Fibroblast of lung (primary cell): ENCODE measurements at regions not wholly inside any gene's neighbourhood (a gene's known extent, or its start where the extent isn't known, plus 50 kb on each side); places are given as distances from the start of the nearest gene placed in this dataset.

Experiments used
- EZH2 ChIP-seq: IDR thresholded peaks from 2 replicates; pipeline ENCODE4 v1.5.1; 2012; ENCODE audit warnings: low read length, control low read depth, mild to moderate bottlenecking; ENCODE audit errors: missing control alignments
- TF ChIP-seq, protein P1 (sequence below), 2 donors: IDR thresholded peaks in 1 of 2; conservative IDR thresholded peaks in 1 of 2; 1 replicate in 1 of 2; 2 replicates in 1 of 2; pipeline ENCODE4 v1.5.1; 2011 to 2012; ENCODE audit warnings: low read length in 2 of 2, control low read depth in 1 of 2, inconsistent platforms in 1 of 2, low read depth in 1 of 2, mild to moderate bottlenecking in 1 of 2

DNA sequence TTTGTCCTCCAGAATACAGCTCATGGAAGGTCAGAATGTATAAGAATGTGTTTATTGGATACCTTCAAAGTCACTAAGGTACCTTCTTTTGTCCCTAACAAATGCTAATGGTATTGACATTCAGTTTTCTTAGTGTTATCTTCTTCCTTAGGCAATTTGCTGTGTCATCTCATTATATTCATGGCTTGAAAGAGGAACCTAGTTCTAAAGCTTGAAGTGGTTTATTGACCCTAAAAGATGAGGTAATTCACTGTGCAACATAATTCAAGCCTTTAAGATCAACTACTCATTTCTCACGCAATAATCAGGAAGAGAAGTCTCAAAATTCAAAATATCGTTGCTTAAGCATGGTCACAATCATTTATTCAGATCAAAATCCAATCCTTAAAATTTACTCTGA, 342.7 kb upstream of the RIOK2 start:
- TF ChIP-seq, protein P1, sequence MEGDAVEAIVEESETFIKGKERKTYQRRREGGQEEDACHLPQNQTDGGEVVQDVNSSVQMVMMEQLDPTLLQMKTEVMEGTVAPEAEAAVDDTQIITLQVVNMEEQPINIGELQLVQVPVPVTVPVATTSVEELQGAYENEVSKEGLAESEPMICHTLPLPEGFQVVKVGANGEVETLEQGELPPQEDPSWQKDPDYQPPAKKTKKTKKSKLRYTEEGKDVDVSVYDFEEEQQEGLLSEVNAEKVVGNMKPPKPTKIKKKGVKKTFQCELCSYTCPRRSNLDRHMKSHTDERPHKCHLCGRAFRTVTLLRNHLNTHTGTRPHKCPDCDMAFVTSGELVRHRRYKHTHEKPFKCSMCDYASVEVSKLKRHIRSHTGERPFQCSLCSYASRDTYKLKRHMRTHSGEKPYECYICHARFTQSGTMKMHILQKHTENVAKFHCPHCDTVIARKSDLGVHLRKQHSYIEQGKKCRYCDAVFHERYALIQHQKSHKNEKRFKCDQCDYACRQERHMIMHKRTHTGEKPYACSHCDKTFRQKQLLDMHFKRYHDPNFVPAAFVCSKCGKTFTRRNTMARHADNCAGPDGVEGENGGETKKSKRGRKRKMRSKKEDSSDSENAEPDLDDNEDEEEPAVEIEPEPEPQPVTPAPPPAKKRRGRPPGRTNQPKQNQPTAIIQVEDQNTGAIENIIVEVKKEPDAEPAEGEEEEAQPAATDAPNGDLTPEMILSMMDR (conservative IDR thresholded peaks at IDR 0.05 in 1 of 2, IDR thresholded peaks at IDR 0.05 in 1 of 2; ENCODE audit: low read depth in 1 of 2, low read length in 2 of 2): no peak
- TF ChIP-seq EZH2: no peak
